ENCODE measurements at regions not wholly inside any gene's neighbourhood (a gene's known extent, or its start where the extent isn't known, plus 50 kb on each side); places are given as distances from the start of the nearest gene placed in this dataset.

DNA sequence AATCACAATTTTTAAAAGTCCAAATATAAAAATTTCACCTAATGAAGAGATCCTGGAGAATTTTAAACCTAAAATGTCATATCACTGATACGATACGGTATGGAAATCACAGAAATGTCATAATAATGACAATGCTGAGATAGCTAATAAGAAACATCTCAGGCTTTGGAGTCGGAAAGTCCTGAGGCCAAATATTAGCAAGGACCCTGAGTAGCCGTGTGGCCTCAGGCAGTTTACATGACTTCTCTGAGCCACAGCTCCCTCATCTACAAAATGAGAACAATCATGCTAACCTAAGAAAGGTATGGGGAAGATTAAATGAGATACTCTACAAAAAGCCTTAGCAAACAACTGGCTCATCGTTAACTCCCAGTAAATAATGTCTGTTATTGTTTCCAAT is 100.9 kb upstream of the NEBL start:
- TF ChIP-seq, protein P1, sequence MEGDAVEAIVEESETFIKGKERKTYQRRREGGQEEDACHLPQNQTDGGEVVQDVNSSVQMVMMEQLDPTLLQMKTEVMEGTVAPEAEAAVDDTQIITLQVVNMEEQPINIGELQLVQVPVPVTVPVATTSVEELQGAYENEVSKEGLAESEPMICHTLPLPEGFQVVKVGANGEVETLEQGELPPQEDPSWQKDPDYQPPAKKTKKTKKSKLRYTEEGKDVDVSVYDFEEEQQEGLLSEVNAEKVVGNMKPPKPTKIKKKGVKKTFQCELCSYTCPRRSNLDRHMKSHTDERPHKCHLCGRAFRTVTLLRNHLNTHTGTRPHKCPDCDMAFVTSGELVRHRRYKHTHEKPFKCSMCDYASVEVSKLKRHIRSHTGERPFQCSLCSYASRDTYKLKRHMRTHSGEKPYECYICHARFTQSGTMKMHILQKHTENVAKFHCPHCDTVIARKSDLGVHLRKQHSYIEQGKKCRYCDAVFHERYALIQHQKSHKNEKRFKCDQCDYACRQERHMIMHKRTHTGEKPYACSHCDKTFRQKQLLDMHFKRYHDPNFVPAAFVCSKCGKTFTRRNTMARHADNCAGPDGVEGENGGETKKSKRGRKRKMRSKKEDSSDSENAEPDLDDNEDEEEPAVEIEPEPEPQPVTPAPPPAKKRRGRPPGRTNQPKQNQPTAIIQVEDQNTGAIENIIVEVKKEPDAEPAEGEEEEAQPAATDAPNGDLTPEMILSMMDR (conservative IDR thresholded peaks at IDR 0.05), result no peak
- TF ChIP-seq EZH2 (IDR thresholded peaks at IDR 0.05; ENCODE audit: low read depth), result no peak
